Lower lobe of right lung (tissue), 2 donors: ENCODE measurements at regions not wholly inside any gene's neighbourhood (a gene's known extent, or its start where the extent isn't known, plus 50 kb on each side); places are given as distances from the start of the nearest gene placed in this dataset.

Experiments
- ATAC-seq, 2 donors: fragments of 200-7000 bp; cut with Tn5 transposase; one replicate each; pipeline ENCODE4 v1.9.1; 2020 to 2022; ENCODE audit warnings: mild to moderate bottlenecking in 2 of 2, moderate library complexity in 2 of 2
- DNase-seq: peaks from one replicate; pipeline ENCODE4 v3.0.0-alpha.2; 2020
- H3K27ac ChIP-seq: fragments of 200-600 bp; one replicate; pipeline ENCODE4 v1.8.0; 2022
- H3K27me3 ChIP-seq: fragments of 200-600 bp; one replicate; pipeline ENCODE4 v1.8.0; 2022; ENCODE audit warnings: low read depth
- H3K36me3 ChIP-seq: fragments of 200-600 bp; one replicate; pipeline ENCODE4 v1.8.0; 2022; ENCODE audit warnings: mild to moderate bottlenecking
- H3K4me1 ChIP-seq: fragments of 200-600 bp; one replicate; pipeline ENCODE4 v1.8.0; 2022
- H3K4me3 ChIP-seq: fragments of 200-600 bp; one replicate; pipeline ENCODE4 v1.8.0; 2022; ENCODE audit warnings: mild to moderate bottlenecking
- H3K9me3 ChIP-seq: fragments of 200-600 bp; one replicate; pipeline ENCODE4 v1.8.0; 2022
- CTCF ChIP-seq: fragments of 200-600 bp; IDR thresholded peaks from one replicate; pipeline ENCODE4 v1.8.0; 2022; ENCODE audit warnings: antibody characterized with exemption, mild to moderate bottlenecking
- intact Hi-C: fragments of 100-400 bp; cut with DNase I; formaldehyde crosslinking; loops from one replicate; pipeline ENCODE4 v1.11.0; 2022
- donor health status: DM: no; HTN: yes; CAD: no; lungs with severe emphysema.

- intact Hi-C loops = no loop called here
- TF ChIP-seq CTCF = no peak
- no peaks in the 10 kb centered on the region for H3K4me1 ChIP-seq
- no peak overlapping the region for H3K27ac ChIP-seq
- no peak overlapping the region for H3K4me3 ChIP-seq
- H3K9me3 ChIP-seq = no peaks in the 10 kb centered on the region
- peaks cover 16% of the 10 kb centered on the region for H3K27me3 ChIP-seq
- ATAC-seq (no peak), DNase-seq (no peak)
- no peaks in the 10 kb centered on the region for H3K36me3 ChIP-seq
These were observed 214.4 kb upstream of the MVB12B start for GRCh38 chr9:126112135-126112720.

DNA sequence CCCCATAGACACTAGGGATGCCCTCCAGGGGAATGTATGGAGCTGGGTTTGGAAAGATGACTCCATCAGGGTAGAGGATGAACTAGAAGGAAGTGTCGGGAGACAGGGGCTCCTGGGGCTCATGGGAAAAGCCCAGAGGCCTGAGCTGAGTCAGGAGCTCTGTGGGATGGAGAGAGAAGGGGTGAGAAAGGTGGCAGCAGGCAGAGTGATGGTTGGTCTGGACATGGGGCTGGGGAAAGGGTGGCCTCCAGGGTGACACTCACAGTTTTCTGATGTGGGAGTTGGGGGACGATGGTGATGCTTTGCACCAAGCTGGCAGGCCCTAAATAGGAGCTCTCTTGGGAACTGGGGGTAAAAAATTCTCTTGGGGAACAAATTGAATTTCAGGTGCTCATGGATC is 213.5 kb upstream of the MVB12B start:
- intact Hi-C loops = no loop called here
- no peak for TF ChIP-seq CTCF
- ATAC-seq (no peak), DNase-seq (no peak)
- H3K9me3 ChIP-seq = no peaks in the 10 kb centered on the region
- peaks cover 16% of the 10 kb centered on the region for H3K27me3 ChIP-seq
- no peaks in the 10 kb centered on the region for H3K36me3 ChIP-seq
- H3K4me1 ChIP-seq = no peaks in the 10 kb centered on the region
- no peak overlapping the region for H3K27ac ChIP-seq
- no peak overlapping the region for H3K4me3 ChIP-seq

- intact Hi-C loops = no loop called here
- ATAC-seq (no peak), DNase-seq (no peak)
- Histone ChIP-seq H3K4me1 (no peaks in the 10 kb centered on the region), H3K27ac (no peak overlapping the region), H3K4me3 (no peak overlapping the region), H3K27me3 (peaks cover 14% of the 10 kb centered on the region), H3K36me3 (no peaks in the 10 kb centered on the region), H3K9me3 (no peaks in the 10 kb centered on the region)
- no peak for TF ChIP-seq CTCF
These were observed 212.7 kb upstream of the MVB12B start for GRCh38 chr9:126113756-126114408.

GRCh38 chr9:126114409-126114760 is 212.2 kb upstream of the MVB12B start:
- no peak overlapping the region for H3K4me3 ChIP-seq
- no peaks in the 10 kb centered on the region for H3K9me3 ChIP-seq
- DNase-seq (no peak), ATAC-seq (no peak)
- H3K4me1 ChIP-seq = no peaks in the 10 kb centered on the region
- peaks cover 8% of the 10 kb centered on the region for H3K27me3 ChIP-seq
- no peak for TF ChIP-seq CTCF
- H3K36me3 ChIP-seq = no peaks in the 10 kb centered on the region
- H3K27ac ChIP-seq = no peak overlapping the region
- intact Hi-C loops = no loop called here

DNA sequence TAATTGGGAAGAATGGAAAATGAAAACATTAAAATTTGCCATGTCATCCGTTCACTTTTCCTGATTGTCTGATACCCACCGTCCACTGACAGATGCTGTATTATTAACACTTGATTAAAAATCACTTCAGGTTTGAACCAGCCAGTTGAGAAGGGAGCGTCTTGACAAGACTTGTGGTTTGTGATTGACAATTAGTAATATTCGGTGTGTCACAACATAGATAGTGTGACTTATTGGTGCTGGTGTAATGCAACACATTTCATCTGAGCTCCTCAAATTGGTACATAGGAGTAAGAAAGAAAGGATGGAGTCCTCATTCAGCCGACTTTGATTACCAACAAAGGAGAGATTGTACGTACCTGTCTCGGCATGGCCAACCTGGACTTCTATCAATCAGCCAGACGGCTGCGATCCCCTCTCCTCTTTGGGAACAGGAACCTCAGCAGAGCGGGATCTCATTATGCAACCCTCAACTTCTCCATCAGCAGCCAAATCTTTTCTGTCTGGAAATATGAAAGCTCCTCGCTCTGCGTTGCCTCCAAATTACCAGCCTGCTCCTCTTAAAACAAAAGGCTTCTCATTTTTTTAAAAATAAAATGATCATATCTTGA is 211.7 kb upstream of the MVB12B start:
- no peaks in the 10 kb centered on the region for H3K4me1 ChIP-seq
- TF ChIP-seq CTCF = no peak
- peaks cover 5% of the 10 kb centered on the region for H3K27me3 ChIP-seq
- no peaks in the 10 kb centered on the region for H3K36me3 ChIP-seq
- H3K9me3 ChIP-seq = no peaks in the 10 kb centered on the region
- DNase-seq (no peak), ATAC-seq (no peak)
- intact Hi-C loops = no loop called here
- no peak overlapping the region for H3K4me3 ChIP-seq
- H3K27ac ChIP-seq = no peak overlapping the region
